HL-60 (cell line): ENCODE measurements at regions not wholly inside any gene's neighbourhood (a gene's known extent, or its start where the extent isn't known, plus 50 kb on each side); places are given as distances from the start of the nearest gene placed in this dataset.

Source experiments
- GABPA ChIP-seq: IDR thresholded peaks from 2 replicates; pipeline ENCODE4 v1.6.1; 2012; ENCODE audit warnings: low read depth
- POLR2AphosphoS5 ChIP-seq: IDR thresholded peaks from 2 replicates; pipeline ENCODE4 v1.6.1; 2012; ENCODE audit warnings: low read depth
- SPI1 ChIP-seq: IDR thresholded peaks from 2 replicates; pipeline ENCODE4 v1.6.1; 2012; ENCODE audit warnings: low read depth, mild to moderate bottlenecking, borderline replicate concordance
- TF ChIP-seq, protein P1 (sequence below): IDR thresholded peaks from one replicate; pipeline ENCODE4 v1.5.1; 2011; ENCODE audit warnings: low read length, control low read depth, inconsistent platforms; ENCODE audit not compliant: insufficient read depth
- TF ChIP-seq, protein P2 (sequence below): IDR thresholded peaks from 2 replicates; pipeline ENCODE4 v1.6.1; 2012; ENCODE audit warnings: low read depth; ENCODE audit not compliant: insufficient replicate concordance

DNA sequence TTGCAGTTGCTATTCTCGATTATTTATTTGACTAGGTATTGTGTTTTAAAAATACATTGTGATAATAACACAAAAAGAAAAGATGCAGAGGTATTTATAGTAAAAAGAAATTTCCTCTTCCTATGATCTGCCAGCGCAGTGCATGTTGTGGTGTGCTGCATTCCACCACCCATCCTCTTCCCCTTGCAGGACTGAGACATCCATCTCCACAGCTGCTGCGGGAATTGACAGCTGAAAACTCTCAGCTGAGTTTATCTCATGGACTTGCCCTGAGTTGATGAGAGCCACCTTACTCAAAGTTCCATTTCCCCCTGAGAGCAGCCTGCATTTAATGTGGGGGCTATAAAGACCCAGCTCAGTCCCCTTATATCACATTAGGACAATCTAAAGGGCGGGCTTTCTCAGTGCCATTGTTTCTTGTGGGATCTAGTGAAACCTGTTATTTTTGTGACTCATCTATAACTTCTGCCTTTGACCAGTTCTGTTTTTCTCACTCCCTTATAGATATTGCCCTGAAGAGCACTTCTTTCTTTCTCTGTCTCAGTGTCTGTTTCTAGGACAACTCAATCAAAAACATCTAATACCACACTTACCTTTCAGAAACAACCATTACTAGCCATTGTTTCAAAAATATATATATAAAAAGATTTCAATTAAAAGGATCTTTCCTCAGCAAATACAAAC lies 698.5 kb downstream of the NR4A2 start:
- TF ChIP-seq POLR2AphosphoS5 (no peak), GABPA (no peak), SPI1 (no peak)
- TF ChIP-seq, protein P1, sequence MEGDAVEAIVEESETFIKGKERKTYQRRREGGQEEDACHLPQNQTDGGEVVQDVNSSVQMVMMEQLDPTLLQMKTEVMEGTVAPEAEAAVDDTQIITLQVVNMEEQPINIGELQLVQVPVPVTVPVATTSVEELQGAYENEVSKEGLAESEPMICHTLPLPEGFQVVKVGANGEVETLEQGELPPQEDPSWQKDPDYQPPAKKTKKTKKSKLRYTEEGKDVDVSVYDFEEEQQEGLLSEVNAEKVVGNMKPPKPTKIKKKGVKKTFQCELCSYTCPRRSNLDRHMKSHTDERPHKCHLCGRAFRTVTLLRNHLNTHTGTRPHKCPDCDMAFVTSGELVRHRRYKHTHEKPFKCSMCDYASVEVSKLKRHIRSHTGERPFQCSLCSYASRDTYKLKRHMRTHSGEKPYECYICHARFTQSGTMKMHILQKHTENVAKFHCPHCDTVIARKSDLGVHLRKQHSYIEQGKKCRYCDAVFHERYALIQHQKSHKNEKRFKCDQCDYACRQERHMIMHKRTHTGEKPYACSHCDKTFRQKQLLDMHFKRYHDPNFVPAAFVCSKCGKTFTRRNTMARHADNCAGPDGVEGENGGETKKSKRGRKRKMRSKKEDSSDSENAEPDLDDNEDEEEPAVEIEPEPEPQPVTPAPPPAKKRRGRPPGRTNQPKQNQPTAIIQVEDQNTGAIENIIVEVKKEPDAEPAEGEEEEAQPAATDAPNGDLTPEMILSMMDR: no peak
- TF ChIP-seq, protein P2, sequence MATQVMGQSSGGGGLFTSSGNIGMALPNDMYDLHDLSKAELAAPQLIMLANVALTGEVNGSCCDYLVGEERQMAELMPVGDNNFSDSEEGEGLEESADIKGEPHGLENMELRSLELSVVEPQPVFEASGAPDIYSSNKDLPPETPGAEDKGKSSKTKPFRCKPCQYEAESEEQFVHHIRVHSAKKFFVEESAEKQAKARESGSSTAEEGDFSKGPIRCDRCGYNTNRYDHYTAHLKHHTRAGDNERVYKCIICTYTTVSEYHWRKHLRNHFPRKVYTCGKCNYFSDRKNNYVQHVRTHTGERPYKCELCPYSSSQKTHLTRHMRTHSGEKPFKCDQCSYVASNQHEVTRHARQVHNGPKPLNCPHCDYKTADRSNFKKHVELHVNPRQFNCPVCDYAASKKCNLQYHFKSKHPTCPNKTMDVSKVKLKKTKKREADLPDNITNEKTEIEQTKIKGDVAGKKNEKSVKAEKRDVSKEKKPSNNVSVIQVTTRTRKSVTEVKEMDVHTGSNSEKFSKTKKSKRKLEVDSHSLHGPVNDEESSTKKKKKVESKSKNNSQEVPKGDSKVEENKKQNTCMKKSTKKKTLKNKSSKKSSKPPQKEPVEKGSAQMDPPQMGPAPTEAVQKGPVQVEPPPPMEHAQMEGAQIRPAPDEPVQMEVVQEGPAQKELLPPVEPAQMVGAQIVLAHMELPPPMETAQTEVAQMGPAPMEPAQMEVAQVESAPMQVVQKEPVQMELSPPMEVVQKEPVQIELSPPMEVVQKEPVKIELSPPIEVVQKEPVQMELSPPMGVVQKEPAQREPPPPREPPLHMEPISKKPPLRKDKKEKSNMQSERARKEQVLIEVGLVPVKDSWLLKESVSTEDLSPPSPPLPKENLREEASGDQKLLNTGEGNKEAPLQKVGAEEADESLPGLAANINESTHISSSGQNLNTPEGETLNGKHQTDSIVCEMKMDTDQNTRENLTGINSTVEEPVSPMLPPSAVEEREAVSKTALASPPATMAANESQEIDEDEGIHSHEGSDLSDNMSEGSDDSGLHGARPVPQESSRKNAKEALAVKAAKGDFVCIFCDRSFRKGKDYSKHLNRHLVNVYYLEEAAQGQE: no peak
